GM21360 (cell line): ENCODE measurements at regions not wholly inside any gene's neighbourhood (a gene's known extent, or its start where the extent isn't known, plus 50 kb on each side); places are given as distances from the start of the nearest gene placed in this dataset.
"Not testable (repeated sequence)": the region's sequence is repeated elsewhere in the genome, so short reads cannot be mapped to it uniquely, and the experiment has no call there.

Source experiments
- ATAC-seq: cut with Tn5 transposase; IDR thresholded peaks from one replicate; pipeline ENCODE4 v1.9.1; 2021; ENCODE audit warnings: mild to moderate bottlenecking, moderate library complexity; ENCODE audit not compliant: unreplicated experiment

DNA sequence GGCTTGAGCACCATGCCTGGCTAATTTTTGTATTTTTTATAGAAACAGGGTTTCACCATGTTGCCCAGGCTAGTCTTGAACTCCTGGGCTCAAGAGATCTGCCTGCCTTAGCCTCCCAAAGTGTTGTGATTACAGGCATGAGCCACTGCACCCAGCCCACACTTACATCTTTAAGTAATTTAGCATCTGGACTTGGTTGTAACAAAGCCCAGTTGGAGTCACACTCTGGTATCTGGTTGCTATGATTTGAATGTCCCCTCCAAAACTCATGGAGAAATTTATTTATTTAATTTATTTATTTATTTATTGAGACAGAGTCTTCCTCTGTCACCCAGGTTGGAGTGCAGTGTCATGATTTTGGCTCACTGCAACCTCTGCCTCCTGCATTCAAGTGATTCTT is 52.7 kb upstream of the TSC22D1 start:
- ATAC-seq = not testable (repeated sequence)

DNA sequence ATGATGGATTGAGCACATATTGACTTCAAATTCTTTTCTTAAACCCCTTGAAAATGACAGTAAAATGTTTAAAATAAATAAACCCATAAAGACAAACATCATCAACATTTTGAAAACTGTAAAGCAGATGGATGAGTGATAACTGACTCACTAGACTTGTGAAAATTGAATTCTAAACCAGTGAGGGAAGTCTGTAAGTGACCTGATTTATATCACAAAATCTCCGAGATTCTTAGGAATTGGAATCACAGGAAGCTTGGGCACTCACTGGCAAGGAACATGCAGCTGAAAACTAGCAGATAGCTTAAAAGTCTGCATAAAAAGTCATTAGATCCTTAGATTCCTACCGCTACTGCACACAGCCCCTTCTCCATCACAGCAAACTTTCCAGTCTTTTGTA is 51.3 kb upstream of the TSC22D1 start:
- no peak for ATAC-seq

DNA sequence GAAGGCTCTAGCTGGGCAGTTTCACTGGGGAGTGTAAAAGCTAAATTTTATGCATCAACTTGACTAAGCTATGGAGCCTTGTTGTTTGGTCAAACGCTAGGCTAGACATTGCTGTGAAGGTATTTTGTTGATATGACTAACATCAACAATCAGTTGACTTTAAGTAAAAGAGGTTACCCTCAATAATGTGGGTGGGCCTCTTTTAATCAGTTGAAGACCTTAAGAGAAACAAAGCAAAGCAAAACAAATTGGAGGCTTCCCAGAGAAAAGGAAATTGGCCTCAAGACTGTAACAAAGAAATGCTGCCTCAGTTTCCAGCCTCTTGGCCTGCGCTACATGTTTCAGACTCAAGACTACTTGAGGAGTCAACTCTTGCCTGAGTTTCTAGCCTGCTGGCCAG is 50.0 kb upstream of the TSC22D1 start:
- ATAC-seq = no peak
